GM10266 (cell line): ENCODE measurements at regions not wholly inside any gene's neighbourhood (a gene's known extent, or its start where the extent isn't known, plus 50 kb on each side); places are given as distances from the start of the nearest gene placed in this dataset.

Experiments used
- DNase-seq: peaks from one replicate; pipeline ENCODE4 v3.0.0; 2012; ENCODE audit errors: extremely low spot score
- TF ChIP-seq, protein P1 (sequence below): IDR thresholded peaks from 2 replicates; pipeline ENCODE4 v1.5.1; 2012; ENCODE audit warnings: mild to moderate bottlenecking, low read depth; ENCODE audit not compliant: control insufficient read depth, insufficient read depth; ENCODE audit errors: missing control alignments

- no peak for DNase-seq
- TF ChIP-seq, protein P1, sequence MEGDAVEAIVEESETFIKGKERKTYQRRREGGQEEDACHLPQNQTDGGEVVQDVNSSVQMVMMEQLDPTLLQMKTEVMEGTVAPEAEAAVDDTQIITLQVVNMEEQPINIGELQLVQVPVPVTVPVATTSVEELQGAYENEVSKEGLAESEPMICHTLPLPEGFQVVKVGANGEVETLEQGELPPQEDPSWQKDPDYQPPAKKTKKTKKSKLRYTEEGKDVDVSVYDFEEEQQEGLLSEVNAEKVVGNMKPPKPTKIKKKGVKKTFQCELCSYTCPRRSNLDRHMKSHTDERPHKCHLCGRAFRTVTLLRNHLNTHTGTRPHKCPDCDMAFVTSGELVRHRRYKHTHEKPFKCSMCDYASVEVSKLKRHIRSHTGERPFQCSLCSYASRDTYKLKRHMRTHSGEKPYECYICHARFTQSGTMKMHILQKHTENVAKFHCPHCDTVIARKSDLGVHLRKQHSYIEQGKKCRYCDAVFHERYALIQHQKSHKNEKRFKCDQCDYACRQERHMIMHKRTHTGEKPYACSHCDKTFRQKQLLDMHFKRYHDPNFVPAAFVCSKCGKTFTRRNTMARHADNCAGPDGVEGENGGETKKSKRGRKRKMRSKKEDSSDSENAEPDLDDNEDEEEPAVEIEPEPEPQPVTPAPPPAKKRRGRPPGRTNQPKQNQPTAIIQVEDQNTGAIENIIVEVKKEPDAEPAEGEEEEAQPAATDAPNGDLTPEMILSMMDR: no peak
Observed at GRCh38 chr1:60831780-60832179, 250.6 kb upstream of the NFIA start.

DNA sequence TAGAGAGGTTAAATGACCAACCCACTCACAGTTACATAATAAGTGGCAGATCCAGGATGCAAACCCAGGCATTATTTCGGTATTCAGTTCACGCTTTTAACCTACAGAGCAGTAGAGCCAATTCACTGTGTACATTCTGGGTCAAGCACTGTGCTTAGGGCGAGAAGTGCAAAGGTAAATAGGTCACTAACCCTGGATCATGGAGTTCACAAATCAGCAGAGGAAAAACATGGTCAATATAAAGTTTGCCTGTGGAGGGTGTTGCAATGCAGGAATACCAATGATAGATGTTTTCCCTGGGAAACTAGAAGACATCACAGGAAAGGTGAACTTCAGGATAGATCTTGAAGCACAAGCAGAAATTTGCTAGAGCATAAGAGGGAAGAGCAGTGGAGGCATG is 253.4 kb upstream of the NFIA start:
- no peak for DNase-seq
- TF ChIP-seq, protein P1: no peak

- TF ChIP-seq, protein P1: no peak
- DNase-seq: no peak
Observed at GRCh38 chr1:60826320-60827094, 255.9 kb upstream of the NFIA start.

DNA sequence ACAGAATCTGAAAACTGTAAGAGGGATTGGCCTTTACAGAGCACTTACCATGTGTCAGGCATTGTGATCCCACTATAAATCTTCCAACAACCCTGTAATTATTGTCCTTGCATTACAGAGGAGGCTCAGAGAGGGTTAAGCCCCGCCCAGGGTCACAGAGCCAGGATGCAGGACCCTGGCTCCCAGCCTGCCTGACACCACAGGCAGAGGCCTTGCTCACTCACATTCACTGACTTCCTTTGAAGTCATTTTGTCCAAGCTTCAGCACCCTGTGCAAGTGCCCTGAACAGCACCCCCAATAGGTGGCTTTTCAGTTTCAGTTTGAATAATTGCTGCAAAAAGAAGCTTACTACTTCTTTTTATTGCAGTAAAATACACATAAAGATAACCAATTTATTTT is 256.8 kb upstream of the NFIA start:
- DNase-seq: no peak
- TF ChIP-seq, protein P1: no peak

- TF ChIP-seq, protein P1: no peak
- DNase-seq: no peak
Observed at GRCh38 chr1:60823151-60823550, 259.2 kb upstream of the NFIA start.

GRCh38 chr1:60822252-60822651 is 260.1 kb upstream of the NFIA start:
- TF ChIP-seq, protein P1: no peak
- DNase-seq: no peak

GRCh38 chr1:60821156-60821555 is 261.2 kb upstream of the NFIA start:
- DNase-seq: no peak
- TF ChIP-seq, protein P1: no peak
